Testis (tissue), 2 donors: ENCODE measurements at regions not wholly inside any gene's neighbourhood (a gene's known extent, or its start where the extent isn't known, plus 50 kb on each side); places are given as distances from the start of the nearest gene placed in this dataset.

Experiments used
- POLR2A ChIP-seq: fragments of 450-650 bp; IDR thresholded peaks from one replicate; pipeline ENCODE4 v1.6.1; 2017; ENCODE audit warnings: antibody characterized with exemption, mild to moderate bottlenecking, moderate library complexity
- TF ChIP-seq, protein P1 (sequence below), 3 experiments: fragments of 450-650 bp in 2 of 3; fragments of 200-600 bp in 1 of 3; sonication (generic) in 1 of 3; IDR thresholded peaks; one replicate each; pipeline ENCODE4 v1.5.1; 2016 to 2019; ENCODE audit warnings: antibody characterized with exemption in 3 of 3, mild to moderate bottlenecking in 2 of 3, moderate library complexity in 1 of 3

DNA sequence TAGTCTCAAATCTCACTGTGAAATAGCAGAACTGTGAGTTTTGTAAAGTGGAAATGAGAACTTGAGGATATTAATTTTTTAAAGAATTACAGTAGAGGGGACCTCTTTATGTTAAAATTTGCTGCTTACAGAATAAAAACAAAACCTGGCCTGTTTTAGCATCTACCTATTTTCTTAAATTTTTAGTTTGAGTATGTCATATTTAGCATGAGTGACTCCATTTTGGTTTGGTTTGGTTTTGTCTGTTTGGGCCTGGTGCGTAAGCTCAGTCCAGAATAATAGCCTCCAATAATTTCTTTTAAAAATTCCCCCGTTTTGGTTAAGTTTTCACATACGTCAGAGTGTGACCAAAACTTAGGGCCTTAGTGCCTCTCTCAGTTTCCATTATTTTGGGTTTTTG, 152.0 kb upstream of the ZNF92 start:
- TF ChIP-seq, protein P1, sequence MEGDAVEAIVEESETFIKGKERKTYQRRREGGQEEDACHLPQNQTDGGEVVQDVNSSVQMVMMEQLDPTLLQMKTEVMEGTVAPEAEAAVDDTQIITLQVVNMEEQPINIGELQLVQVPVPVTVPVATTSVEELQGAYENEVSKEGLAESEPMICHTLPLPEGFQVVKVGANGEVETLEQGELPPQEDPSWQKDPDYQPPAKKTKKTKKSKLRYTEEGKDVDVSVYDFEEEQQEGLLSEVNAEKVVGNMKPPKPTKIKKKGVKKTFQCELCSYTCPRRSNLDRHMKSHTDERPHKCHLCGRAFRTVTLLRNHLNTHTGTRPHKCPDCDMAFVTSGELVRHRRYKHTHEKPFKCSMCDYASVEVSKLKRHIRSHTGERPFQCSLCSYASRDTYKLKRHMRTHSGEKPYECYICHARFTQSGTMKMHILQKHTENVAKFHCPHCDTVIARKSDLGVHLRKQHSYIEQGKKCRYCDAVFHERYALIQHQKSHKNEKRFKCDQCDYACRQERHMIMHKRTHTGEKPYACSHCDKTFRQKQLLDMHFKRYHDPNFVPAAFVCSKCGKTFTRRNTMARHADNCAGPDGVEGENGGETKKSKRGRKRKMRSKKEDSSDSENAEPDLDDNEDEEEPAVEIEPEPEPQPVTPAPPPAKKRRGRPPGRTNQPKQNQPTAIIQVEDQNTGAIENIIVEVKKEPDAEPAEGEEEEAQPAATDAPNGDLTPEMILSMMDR (IDR thresholded peaks at IDR 0.05) = no peak
- no peak for TF ChIP-seq POLR2A
